KOPT-K1 (cell line): ENCODE measurements at regions not wholly inside any gene's neighbourhood (a gene's known extent, or its start where the extent isn't known, plus 50 kb on each side); places are given as distances from the start of the nearest gene placed in this dataset.
"Not testable (repeated sequence)": the region's sequence is repeated elsewhere in the genome, so short reads cannot be mapped to it uniquely, and the experiment has no call there.

ENCODE experiments used
- H3K27ac ChIP-seq: fragments of 200-600 bp; sonication (generic); 2 replicates; pipeline ENCODE4 v1.5.1; 2016; ENCODE audit warnings: antibody characterized with exemption, mild to moderate bottlenecking, low read depth, low read length; ENCODE audit not compliant: poor library complexity, severe bottlenecking
- H3K36me3 ChIP-seq: fragments of 200-600 bp; sonication (generic); 2 replicates; pipeline ENCODE4 v1.5.1; 2017; ENCODE audit warnings: antibody characterized with exemption, mild to moderate bottlenecking, low read length, moderate library complexity; ENCODE audit not compliant: insufficient read depth
- H3K9me3 ChIP-seq: fragments of 200-600 bp; sonication (generic); 2 replicates; pipeline ENCODE4 v1.5.1; 2017; ENCODE audit warnings: antibody characterized with exemption, low read length, mild to moderate bottlenecking; ENCODE audit not compliant: insufficient read depth, poor library complexity, severe bottlenecking

- no peaks in the 10 kb centered on the region for H3K9me3 ChIP-seq
- no peaks in the 10 kb centered on the region for H3K36me3 ChIP-seq
- no peak overlapping the region for H3K27ac ChIP-seq
These were observed 452.0 kb downstream of the XIRP2 start for GRCh38 chr2:167340322-167340721.

DNA sequence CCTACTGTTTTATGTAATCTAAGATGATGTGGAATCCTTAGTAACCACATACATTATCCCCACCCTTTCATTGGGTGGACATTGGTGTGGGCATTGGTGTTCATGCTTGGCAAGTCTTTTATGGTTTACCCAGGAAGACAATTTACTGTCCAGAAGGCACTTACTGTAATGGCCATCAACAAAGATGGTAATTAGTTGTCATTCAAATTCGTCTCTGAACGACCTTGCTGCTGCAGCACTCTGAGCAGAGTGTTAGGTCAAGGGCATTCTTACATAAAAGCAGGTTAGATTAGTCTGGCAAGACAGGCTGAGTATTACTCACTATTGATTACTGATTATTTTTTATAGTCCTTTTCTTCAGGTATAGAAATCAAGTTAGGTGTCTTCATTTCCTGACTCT lies 447.9 kb downstream of the XIRP2 start:
- Histone ChIP-seq H3K36me3 (no peaks in the 10 kb centered on the region), H3K27ac (no peak overlapping the region), H3K9me3 (no peaks in the 10 kb centered on the region)

DNA sequence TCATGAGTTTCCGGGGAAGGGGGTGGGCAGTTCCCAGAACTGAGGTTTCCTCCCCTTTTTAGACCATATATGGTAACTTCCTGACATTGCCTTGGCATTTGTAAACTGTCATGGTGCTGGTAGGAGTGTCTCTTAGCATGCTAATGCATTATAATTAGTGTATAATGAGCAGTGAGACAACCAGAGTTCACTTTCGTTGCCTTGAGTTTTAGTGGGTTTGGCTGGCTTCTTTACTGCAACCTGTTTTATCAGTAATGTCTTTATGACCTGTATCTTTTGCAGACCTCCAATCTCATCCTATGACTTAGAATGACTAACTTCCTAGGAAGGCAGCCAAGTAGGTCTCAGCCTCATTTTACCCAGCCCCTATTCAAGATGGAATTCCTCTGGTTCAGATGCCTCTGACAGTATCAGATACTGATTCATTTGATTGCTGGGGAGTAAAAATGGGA lies 447.3 kb downstream of the XIRP2 start:
- no peak overlapping the region for H3K27ac ChIP-seq
- H3K36me3 ChIP-seq: no peaks in the 10 kb centered on the region
- H3K9me3 ChIP-seq: no peaks in the 10 kb centered on the region

- no peaks in the 10 kb centered on the region for H3K36me3 ChIP-seq
- H3K9me3 ChIP-seq: no peaks in the 10 kb centered on the region
- no peak overlapping the region for H3K27ac ChIP-seq
These were observed 446.0 kb downstream of the XIRP2 start for GRCh38 chr2:167334146-167334742.

DNA sequence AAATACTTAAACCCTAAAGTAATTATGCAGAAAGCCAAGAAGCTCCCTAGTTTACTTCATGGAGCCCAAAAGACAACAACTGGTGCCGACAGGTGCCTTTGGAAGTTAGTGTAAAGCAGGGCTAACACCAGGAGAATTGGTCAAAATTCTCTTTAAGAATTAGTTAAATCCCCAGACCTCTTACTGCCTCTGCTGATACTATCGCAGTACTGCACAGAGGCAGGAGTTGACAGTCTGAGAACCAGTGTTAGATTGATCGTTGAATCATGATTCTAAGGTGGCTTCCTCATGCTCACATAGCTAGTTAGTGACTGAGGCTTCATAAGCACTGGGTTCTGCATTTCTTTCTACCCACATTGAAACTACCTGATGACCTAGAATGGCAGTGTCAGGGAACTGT lies 445.0 kb downstream of the XIRP2 start:
- H3K9me3 ChIP-seq: no peaks in the 10 kb centered on the region
- H3K27ac ChIP-seq: no peak overlapping the region
- H3K36me3 ChIP-seq: no peaks in the 10 kb centered on the region

- Histone ChIP-seq H3K36me3 (no peaks in the 10 kb centered on the region), H3K9me3 (no peaks in the 10 kb centered on the region), H3K27ac (no peak overlapping the region)
These were observed 444.1 kb downstream of the XIRP2 start for GRCh38 chr2:167332358-167332757.

DNA sequence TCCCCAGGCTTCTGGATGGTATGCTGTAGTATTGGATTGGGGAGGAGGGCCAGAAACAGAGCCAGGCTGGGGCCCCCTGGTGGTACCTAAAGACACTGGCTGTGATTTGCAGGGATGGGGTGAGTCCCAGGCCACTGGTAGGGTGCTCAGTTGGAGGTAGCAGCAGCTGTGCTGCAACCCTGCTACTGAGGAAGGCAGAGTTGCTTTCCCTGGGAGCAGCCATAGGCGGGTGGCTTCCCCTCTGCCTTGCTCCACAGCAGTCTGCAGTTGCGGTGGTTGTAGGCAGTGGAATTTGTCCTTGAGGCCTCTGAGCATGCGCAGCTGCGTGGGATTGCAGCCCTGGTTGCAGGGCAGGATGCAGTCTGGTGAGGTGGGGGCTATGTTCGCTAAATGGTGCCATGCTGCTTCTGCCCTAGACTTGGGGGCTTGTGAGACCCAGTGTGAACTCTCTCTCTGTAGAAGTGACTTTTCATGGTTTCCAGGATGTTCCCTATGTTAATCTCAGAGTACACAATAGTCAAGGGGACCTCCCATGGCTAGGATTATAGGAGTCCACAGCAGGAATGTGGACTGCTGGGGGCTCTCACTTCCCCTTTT lies 443.5 kb downstream of the XIRP2 start:
- Histone ChIP-seq H3K27ac (no peak overlapping the region), H3K9me3 (no peaks in the 10 kb centered on the region)

GRCh38 chr2:167328808-167329207 lies 440.5 kb downstream of the XIRP2 start:
- H3K36me3 ChIP-seq, H3K9me3 ChIP-seq, H3K27ac ChIP-seq: not testable (repeated sequence)

More for the DNA sequence above, 443.5 kb downstream of the XIRP2 start:
- no peaks in the 10 kb centered on the region for H3K36me3 ChIP-seq

DNA sequence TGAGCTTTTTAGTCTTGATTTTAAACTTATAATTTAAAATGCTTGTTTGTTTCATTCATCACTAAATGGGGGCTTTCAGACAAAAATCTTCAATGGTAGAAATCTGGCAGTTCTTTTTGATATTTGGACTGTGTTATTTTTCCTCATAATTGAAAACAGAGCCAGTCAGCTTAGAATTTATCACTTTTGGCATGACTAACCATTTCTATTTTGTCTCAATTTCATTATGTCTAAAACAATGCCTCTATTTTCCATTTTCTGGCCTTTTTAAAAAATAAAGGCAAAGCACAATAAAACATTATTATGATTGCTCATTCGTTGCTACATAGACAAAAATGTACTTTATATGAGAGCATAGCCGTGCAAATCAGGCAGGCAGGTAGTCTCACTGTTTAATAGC lies 434.5 kb downstream of the XIRP2 start:
- H3K36me3 ChIP-seq: no peaks in the 10 kb centered on the region
- no peak overlapping the region for H3K27ac ChIP-seq
- H3K9me3 ChIP-seq: no peaks in the 10 kb centered on the region

DNA sequence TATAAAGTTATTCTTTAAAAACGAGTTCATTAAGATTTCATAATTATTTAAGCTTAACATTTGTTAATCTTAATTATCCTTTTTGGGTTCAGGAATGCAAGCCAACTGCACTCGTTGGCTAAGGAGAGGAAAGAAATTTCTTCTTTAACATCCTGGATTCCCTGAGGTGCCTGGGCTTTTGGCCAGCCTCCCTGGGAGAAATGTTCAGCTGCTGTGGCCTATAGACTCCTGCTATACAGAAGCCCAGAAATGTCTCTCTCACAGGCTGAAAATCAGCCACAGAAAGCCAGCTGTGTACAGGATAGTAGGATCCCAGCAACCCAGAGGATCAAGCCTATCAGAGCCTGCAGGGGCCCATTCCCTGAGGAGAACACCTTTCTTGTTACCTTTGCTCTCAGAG lies 430.3 kb downstream of the XIRP2 start:
- Histone ChIP-seq H3K9me3 (no peaks in the 10 kb centered on the region), H3K27ac (no peak overlapping the region), H3K36me3 (no peaks in the 10 kb centered on the region)

DNA sequence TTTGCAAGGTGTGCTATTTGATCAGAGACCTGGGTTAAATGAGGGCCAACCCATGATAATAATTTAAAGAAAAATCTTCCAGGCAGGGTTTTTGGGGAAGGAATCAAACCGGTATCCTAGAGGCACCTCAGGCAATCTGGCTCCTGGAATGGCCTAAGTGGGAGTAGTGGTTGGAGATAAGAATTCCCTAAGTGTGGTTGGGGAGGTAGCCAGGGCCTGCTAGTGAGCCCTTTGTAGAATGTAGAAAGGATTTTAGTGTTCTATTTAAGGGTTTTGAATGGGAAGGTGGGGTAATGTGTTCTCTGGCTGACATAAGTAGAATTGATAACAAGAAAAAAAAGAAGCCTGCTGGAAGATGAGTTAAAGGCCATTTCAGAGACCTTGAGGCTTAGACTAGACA lies 422.2 kb downstream of the XIRP2 start:
- H3K36me3 ChIP-seq: no peaks in the 10 kb centered on the region
- H3K27ac ChIP-seq: no peak overlapping the region
- H3K9me3 ChIP-seq: no peaks in the 10 kb centered on the region
